ENCODE measurements at regions not wholly inside any gene's neighbourhood (a gene's known extent, or its start where the extent isn't known, plus 50 kb on each side); places are given as distances from the start of the nearest gene placed in this dataset.

DNA sequence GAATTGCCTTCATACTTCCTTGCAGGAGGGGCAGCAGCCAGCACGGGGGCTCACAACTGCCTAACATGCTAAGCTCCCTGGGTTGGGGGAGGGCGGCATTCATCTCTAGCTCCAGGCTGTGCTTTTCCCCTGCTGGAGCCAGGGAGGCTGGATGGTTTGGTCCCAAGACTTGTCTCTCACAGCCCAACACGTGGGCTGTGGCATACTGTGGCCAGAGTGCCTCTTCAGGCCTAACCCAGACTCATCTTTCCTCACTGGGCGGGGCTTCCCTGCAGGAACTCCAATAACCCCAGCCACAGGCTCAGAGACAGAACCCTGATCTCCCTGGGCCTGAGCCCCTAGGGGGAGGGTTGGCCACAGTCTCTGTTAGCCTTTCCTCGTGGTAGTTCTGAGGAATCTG, 121.9 kb upstream of the PLET1 start:
- TF ChIP-seq, protein P1, sequence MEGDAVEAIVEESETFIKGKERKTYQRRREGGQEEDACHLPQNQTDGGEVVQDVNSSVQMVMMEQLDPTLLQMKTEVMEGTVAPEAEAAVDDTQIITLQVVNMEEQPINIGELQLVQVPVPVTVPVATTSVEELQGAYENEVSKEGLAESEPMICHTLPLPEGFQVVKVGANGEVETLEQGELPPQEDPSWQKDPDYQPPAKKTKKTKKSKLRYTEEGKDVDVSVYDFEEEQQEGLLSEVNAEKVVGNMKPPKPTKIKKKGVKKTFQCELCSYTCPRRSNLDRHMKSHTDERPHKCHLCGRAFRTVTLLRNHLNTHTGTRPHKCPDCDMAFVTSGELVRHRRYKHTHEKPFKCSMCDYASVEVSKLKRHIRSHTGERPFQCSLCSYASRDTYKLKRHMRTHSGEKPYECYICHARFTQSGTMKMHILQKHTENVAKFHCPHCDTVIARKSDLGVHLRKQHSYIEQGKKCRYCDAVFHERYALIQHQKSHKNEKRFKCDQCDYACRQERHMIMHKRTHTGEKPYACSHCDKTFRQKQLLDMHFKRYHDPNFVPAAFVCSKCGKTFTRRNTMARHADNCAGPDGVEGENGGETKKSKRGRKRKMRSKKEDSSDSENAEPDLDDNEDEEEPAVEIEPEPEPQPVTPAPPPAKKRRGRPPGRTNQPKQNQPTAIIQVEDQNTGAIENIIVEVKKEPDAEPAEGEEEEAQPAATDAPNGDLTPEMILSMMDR (IDR thresholded peaks at IDR 0.05): no peak
- TF ChIP-seq POLR2AphosphoS5 (IDR thresholded peaks at IDR 0.05; ENCODE audit: insufficient read depth in 1 of 2, low read depth in 1 of 2): no peak
- no peak for TF ChIP-seq POLR2A (IDR thresholded peaks at IDR 0.05)

Data from vagina (tissue), 2 donors.